Non-pigmented ciliary epithelial cell (primary cell): ENCODE measurements at regions not wholly inside any gene's neighbourhood (a gene's known extent, or its start where the extent isn't known, plus 50 kb on each side); places are given as distances from the start of the nearest gene placed in this dataset.

Experiments
- DNase-seq: peaks from one replicate; pipeline ENCODE4 v3.0.0-alpha.2; 2010; ENCODE audit warnings: low read depth

DNA sequence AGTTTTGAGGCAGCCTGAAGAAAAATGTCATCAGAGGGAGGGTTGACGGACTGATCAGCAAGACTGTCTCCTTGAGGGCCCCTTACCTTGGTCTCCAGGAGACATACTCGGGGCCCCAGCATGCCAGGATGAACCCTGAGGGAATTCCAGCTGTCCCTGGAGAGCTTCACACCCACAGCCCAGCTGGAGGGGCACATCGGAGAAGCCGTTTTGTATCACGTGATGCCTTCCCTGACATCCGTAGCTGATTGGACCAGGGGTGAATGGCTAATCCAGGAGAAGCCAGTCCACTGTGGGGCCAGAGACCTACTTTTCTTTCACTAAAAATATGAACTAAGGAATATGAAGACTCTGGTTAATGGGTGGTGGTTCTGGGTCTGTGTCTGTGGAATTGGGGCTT is 86.0 kb upstream of the TP53I11 start:
- DNase-seq = no peak

DNA sequence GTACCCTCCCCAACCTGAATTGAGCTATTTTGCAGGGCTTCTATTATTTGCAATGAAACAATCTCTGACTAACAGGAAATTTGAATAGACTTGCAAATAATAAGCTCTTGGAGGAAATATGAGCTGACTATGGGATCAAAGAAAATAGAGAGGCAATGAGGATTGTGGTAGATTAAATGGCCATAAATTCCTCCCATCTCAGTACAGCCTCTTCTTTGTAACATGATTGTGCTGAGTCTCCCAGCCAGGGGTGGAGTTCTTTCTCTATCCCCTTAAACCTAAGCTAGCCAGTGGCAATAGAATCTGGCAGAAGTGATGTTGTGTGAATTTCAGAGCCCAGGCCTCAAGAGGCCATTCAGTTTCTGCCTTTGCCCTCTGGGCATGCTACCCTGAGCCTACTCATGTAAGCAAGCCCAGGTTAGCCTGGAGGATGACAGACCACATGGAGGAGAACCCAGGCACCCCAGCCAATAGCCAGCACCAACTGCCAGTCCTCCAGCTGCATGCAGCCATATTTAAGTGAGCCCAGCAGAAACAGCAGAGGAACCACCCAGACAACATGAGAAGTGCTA is 86.8 kb upstream of the TP53I11 start:
- no peak for DNase-seq

- no peak for DNase-seq
Observed at GRCh38 chr11:45038923-45039322, 88.2 kb upstream of the TP53I11 start.

DNA sequence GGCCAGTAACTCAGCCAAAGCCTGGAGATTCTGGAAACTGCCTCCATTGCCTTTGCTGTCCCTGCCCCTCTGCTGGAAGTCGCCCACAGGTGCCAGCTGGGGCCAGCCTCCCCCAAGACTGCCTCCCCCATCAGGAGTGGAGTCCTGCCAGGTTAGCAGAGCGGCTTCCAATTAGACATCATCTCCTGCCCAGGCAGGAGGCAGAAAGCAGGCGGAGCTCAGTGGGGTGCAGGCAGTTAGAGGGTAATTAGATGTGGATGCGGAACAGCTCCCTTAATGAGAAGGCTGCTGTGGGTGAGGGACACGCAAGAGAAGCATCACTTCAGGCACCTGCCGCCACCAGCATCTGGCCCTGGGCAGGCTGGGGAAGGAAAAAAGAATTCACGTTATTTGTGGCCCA is 90.9 kb upstream of the TP53I11 start:
- no peak for DNase-seq

DNA sequence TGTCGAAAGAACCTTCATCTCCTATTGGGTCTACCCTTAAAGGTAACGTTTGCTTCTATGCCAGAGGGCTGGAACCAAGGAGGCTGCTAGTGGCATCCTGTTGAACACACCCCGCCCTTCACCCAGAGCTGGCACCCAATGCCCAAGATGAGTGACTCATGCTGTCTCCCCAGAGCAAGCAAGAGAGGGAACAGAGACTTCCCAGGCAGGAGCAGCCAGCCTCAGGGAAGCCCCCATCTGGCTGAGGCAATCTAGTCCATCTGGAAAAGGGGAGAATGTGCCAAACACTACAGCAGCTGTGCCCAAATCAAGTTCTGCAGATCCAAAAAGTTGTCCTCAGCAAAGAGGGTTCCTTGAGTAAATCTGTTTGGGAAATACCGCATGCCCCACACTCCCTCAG is 91.9 kb upstream of the TP53I11 start:
- no peak for DNase-seq

DNA sequence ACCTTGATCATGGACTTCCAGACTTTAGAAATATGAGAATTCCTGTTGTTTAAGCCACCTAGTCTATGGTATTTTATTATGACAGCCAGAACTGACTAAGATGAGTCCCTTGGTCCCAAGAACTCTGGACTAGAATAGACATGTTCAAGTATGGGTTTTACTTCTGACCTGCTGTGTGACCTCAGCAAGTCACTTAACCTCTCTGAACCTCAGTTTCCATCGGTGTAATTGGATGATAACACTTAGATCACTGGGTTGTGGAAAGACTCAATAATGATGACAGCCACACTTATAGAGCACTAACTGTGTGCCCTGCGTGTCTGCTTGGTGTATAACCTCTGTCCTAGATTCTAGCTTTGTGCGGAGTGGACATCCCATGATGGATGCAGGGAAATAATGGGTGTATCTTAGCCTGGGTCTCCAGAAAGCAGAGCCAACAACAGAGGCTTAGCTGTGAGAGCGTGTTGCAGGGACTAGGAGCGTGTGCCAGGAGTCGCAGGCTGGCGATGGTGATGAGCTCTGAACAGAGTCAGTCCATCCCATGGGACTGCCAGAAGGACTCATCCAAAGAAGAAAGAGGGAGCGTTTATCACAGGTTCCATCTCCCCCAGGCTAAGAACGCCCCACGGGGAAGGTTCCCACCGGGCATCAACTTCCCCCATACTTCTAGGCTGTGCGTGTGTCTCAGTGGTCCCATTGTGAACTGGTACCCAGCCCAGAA is 93.2 kb upstream of the TP53I11 start:
- no peak for DNase-seq

DNA sequence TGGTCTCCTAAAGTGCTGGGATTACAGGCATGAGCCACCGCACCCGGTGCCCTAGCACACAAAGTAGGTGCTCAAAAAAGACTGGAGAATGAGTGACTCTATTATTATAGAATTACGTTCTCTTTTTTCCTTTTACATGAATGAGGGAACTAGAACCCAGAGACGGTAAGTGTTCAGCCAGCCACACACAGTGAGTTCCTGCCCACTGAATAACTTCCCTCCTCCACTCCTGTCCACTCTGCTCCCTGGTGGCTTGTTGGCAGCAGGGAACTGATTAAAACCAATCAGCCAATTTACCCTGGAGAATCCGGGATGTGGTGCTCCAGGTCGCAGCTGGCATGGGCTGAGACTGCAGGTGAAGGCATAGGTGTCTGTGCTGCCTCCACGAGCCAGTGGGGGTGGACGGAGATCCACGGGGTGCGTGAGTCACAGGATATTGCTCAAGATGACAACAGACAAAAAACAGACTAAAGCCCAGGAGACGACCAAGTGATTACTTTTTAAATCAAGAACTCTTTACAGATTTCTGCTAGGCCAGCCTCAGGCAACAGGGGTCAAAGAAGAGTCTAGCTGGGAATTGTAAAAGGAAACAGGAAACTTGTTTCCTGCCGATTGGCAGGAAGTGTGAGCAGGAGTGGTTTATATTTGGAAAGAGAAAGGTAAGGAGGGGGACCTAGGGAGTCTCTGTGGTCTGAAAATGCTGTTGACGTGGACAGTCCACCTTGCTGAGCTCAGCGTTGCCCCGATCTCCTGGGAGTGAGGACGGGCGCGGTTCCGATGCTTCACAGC is 95.2 kb upstream of the TP53I11 start:
- no peak for DNase-seq

- DNase-seq = no peak
Observed at GRCh38 chr11:45048313-45048841, 97.7 kb upstream of the TP53I11 start.

- no peak for DNase-seq
Observed at GRCh38 chr11:45048870-45049691, 97.4 kb upstream of the PRDM11 start.

- DNase-seq = no peak
Observed at GRCh38 chr11:45050111-45050510, 96.3 kb upstream of the PRDM11 start.

GRCh38 chr11:45051621-45052020 is 94.8 kb upstream of the PRDM11 start:
- DNase-seq = no peak

- DNase-seq = no peak
Observed at GRCh38 chr11:45052361-45052760, 94.1 kb upstream of the PRDM11 start.

DNA sequence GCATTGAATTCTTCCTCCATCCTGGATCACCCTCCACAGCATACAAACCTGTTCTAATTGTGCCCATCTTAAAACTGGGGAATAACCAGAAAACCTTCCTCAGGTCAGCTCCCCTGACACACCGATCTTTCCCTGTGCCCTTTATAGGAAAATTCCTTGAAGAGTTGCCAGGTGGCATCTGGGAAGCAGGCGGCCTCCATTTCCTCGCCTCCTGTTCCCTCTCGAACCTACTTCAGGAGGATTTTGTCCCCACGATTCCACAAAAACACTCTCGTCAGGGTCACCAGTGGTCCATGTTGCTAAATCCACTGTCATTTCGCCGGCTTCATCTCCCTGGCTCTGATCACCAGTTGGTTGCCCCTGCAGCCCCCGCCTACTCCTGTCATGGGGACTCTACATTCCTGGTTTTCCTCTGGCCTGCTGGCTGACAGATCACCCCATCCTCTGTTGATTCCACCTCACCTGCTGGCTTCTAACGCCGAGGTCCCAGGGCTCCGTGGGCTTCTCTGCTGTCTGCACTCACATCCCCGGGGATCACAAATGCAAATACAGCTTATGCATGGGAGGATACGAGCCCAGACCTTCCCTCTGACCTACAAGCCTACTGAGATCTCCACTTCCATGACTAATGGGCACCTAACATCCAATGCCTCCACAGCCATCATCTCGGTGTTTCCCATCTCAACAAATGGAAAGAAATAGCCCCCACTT is 92.5 kb upstream of the PRDM11 start:
- no peak for DNase-seq

- no peak for DNase-seq
Observed at GRCh38 chr11:45054956-45055355, 91.5 kb upstream of the PRDM11 start.

GRCh38 chr11:45056529-45056928 is 89.9 kb upstream of the PRDM11 start:
- DNase-seq = no peak

- DNase-seq = no peak
Observed at GRCh38 chr11:45057938-45058646, 88.3 kb upstream of the PRDM11 start.

DNA sequence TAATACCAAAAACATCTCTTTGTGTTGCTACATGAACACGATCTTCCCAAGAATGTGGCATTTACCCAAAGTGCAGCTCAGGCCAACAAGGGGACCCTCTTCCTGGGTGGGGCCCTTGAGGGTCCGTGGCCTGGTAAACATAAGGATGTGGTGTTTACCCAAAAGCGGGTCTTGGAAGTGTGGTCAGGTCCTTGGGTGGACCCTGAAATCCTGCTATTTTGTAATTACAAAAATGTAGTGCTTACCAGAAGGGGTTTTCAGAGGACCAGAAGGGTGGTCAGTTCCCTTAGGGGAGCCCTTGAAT is 87.8 kb upstream of the PRDM11 start:
- DNase-seq = no peak

GRCh38 chr11:45060707-45061106 is 85.7 kb upstream of the PRDM11 start:
- no peak for DNase-seq

GRCh38 chr11:45061641-45062040 is 84.8 kb upstream of the PRDM11 start:
- no peak for DNase-seq

- no peak for DNase-seq
Observed at GRCh38 chr11:45062115-45062514, 84.3 kb upstream of the PRDM11 start.

- DNase-seq = no peak
Observed at GRCh38 chr11:45062974-45063635, 83.3 kb upstream of the PRDM11 start.
